NCI-H1694 treated with DMSO at 0.1 percent for 48 hours (cell line): ENCODE measurements at regions not wholly inside any gene's neighbourhood (a gene's known extent, or its start where the extent isn't known, plus 50 kb on each side); places are given as distances from the start of the nearest gene placed in this dataset.

ENCODE experiments used
- DNase-seq: peaks from one replicate; lab custom pipeline; 2025; lab: John Stamatoyannopoulos, UW

DNA sequence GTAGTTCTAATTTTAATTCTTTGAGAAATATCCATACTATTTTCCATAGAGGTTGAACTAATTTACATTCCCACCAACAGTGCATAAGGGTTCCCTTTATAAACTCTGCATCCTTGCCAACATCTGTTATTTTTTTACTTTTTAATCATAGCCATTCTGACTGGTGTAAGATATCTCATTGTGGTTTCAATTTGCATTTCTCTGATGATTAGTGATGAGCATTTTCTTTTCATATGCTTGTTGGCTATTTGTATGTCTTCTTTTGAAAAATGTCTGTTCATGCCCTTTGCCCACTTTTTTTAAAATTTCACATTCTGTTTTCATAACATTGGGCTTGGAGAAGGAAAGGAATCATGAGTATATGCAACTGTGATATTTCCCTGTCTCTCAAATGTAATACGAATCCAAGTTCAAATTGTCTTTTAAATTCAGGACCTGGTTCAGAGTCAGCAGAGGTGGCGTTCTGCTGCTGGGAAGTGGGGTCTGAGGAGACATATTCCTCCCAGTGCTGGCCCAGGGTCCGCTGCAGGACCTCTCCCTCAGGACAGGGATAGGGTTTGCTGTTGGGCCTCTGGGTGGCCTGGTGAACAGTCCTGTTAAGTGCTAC is 81.2 kb upstream of the ETV6 start:
- DNase-seq: no peak

DNA sequence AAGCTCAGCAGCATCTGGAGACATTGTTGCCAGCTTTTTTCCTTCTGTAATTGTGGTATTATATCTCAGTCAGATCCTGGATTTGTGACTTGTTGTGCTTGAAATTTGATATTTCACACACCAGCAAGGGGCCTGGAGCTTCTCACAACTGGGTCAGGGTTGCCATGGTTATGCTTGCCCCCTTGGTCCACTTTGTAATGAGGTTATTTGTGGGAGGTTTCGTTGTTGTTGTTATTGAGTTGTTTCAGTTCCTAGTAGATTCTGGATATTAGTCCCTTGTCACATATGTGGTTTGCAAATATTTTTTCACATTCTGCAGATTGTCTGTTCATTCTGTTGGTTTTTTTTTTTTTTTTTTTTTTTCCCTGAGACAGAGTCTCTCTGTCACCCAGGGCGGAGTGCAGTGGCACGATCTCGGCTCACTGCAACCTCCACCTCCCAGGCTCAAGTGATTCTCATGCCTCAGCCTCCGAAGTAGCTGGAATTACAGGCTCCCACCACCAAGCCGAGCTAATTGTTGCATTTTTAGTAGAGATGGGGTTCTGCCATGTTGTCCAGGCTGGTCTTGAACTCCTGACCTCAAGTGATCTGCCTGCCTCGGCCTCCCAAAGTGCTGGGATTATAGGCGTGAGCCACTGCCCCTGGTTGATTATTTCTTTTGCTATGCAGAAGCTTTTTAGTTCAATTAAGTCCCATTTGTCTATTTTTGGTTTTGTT is 80.6 kb upstream of the ETV6 start:
- DNase-seq: no peak

DNA sequence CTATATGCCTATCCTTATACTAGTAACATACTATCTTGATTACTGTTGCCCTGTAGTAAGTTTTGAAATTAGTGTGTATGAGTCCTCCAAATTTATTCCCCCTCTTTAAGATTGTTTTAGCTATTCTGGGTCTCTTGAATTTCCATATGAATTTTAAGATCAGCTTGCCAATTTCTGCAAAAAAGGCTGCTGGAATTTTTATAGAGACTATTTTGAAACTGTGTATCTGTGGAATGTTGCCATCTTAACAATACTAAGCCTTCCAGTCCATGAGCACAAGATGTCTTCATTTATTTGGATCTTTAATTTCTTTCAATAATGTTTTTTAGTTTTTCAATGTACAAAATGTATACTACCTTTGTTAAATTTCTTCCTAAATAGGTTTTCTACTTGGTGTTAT is 79.8 kb upstream of the ETV6 start:
- DNase-seq: no peak

DNA sequence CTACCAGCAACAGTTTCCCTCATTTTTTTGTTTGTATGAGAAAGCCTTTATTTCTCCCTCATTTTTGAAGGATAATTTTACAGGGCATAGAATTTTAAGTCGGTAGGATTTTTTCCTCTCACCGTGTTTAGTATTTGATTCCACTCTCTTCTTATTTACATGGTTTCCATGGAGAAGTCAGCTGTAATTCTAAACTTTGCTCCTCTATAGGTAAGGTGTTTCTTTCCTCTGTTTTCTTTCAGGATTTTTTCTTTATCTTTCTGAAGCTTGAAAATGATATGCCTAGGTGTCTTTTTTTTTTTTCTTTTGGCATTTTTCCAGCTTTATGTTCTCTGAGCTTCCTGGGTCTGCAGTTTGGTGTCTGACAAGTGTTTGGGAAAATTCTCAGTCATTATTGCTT is 75.6 kb upstream of the ETV6 start:
- DNase-seq: no peak

DNA sequence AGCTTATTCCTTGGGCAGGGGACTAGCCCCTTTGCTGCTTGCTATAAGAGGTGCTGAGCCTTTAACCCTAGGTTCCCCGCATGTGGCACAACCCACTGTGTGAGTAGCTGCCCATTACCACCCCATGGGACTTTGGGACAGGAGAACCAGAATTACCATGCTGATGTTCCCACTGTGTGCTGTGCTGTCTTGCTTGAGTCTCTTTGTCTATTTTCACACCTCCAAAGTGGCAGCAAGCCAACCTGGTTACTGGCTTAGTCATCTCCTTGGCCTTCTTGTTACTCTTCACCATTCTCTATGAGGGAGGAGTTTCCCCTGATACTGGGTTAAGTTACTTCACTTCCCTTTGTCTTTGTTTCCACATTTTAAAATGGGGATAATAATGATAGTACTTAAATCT is 73.4 kb upstream of the ETV6 start:
- no peak for DNase-seq

DNA sequence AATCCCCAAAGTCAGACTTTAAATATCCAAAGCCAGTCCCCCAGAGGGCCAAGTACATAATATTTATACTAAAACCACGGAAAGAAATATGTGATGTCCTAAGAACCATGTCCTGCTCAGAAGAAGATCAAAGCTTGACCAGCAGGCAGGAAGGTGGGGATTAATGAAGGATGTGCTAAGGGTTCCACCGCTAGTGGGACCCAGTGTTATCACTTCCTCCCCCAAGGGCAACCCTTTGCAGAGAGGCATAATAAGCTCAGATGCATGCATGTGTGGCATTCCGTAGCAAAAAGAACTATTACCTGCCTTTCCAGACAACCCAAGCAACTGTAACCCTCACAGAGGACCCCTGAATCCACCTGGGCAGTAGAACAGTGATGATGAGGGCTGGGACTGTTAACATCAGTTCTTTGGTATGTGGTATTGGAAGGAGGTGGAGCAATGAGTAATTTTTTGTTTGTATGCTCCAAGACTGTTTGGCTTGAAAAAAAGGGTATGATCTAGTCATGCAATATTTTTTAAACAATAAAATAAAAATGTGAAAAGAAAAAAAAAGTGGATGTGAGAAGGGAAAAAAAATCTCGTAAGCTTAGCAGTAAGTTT is 71.7 kb upstream of the ETV6 start:
- DNase-seq: no peak

DNA sequence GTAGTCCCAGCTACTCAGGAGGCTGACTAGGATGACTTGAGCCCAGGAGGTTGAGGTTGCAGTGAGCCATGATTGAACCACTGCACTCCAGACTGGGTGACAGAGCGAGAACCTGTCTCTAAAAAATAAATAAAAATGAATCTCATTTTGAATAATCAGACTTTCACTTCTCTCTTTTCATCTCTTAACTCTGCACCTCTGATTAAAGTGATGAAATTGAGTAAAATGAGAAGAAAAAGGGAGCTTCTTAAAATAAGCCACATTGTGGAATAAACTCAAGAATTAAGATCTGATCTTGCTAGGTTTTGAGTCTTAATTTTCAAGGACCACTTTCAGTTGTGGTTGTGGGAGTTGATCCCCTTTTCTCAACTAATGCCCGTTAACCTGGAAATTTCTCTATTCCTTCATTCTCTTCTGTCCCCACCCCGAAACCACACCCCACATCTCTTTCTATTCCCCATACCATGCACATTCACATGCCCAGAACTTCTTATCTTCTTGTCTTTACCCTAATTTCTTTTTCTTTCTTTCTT is 70.9 kb upstream of the ETV6 start:
- no peak for DNase-seq

DNA sequence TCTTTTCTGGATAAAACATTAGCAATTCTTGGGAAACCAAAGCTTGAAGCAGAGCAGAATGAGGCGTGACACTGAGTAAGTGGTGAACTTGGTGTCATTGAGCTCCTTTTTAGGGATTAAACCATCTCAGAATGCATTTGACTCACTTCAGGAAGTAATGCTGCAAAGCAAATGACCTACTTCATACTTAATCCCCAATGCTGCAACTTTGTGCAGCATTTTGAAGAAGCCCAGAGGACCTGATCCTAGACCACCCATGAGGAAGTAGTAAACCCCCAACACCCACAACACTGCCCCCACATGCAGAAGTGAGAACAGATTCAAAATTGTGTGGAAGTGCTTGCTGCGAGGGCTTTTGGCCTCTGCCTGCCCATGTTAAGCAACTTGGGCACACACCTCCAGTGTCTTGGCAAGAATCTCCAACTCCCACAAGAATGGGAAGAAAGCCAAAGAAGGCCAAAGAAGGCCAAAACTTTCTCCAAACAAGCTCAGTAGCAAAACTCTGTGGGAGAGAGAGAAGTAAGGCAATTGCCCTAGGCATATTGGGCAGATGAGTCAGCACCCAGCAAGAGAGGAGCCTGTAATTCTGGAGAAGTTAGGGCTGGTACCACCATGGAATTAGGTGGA is 69.2 kb upstream of the ETV6 start:
- DNase-seq: no peak

DNA sequence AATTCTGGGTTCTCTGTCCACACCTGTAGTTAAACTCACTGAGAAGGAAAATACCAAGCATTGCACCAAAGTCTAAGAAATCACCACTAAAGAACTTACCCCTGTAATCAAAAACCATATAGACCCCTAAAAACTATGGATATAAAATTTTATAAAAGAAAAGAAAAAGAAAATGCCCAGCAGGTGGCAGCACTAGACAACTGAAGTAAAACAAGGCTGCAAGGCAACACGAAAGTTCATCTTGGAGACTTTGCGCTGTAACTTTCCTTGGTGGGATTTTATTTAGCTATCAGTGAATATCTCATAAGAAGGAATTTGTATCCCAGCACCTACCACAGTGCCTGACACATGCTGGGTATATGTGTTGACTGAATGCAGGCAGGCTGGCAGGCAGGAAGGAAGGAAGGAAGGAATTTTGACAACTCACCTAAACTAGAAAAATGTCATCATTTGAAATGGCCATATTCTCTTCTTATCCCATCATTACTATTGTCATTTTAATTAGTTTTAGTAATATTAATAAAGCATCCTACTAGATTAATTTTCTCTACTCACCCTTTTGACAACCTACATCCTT is 68.2 kb upstream of the ETV6 start:
- peak; percentile 84 for DNase-seq

DNA sequence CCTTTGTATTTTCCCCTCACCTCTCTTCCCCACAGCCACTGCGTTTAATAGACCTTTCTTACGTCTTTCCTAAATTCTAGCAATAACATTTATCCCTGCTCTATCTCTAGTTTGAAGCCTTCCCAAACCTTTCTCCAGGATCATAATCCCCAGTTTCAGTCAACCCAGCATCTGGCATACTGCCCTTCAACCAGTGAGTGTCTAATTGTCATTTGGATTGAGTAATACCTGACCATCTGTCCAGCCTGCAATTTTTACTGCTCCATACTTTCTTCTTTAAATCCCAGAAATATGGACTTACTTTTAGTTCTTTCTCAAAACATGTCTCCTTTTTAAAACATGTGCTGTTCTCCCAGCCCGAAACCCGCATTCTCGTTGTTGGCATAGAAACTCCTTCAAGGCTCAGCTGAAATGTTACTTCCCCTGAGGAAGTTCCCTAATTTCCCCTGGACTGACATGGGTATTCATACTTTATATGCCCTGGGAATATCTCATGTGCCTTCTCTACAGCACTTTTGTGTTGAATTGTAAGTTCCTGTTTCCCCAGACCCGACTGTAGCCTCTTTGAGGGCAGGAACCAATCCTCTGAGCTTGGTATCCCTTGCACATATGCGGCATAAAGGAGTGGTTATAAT is 65.1 kb upstream of the ETV6 start:
- DNase-seq: peak; percentile 71

DNA sequence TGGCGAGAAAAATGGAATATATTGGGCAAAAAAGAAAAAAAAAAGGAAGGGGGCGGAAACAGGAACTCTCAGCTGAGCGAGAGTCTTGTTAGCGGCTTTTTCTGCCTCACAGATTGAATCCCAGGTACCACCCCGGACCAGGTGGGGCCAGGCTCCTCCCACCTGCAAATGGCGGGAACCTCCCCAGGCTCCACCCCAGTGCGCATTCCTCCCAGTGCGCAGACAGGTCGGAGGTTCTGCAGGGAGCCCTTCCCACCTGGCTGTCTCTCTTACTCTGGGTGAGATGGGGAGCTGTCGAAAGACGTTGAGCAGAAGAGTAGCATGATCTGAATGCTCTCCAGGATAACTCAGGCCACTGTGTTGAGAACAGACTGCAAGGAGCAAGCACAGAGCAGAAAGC is 57.0 kb upstream of the ETV6 start:
- no peak for DNase-seq

DNA sequence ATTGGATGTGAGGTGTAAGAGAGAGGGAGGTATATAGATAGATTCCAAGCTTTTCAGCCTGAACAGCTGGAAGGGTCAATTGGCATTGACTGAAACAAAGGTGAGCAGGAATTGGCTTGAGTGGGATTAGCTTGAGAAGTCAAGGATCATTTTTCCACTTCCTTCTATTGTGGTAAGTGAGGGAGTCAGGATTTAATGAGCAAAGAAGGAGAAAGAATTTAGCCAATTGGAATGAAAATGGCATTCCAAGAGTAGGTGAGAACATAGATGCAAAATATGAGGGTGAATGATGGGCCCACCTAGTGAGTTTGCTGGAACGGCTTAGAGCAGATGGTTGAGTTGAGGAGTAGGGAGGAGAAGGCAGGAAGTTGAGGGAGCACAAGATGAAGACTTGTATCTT is 56.5 kb upstream of the ETV6 start:
- DNase-seq: no peak

DNA sequence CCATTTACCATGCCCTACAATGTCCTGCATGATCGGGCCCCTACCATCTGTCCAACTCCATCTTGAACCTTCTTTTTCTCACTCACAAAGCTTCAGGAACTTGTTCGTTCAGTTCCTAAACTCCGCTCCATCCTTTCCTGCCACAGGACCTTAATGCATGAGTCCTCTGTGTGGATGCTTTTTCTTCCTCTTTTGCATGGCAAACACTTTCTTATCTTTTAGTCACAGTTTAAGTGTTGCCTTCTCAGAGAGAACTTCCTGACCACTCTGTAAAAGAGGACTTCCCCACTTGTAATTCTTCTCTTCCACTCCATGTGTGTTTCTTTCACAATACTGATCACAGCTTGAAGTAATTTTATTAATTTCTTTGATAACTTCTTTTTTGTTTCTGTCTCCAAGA is 54.4 kb upstream of the ETV6 start:
- DNase-seq: no peak

DNA sequence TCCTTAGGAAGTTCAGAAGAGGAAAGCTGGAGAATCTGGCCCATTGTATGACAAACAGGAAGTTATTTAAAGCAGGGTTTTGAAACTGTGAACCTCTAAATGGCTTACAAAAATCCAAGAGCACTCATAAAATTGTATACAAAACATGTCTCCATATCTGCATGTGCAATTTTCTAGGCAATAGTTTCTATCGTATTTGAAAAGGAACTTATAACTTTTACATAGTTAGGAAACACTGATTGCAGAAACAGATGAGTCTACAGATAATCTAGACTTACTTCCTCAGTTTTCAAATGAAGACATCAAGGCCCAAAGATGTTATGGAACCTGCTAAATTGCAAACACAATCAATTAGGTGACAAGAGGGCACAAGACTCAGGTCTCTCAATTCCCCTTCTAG is 53.3 kb upstream of the ETV6 start:
- DNase-seq: no peak

DNA sequence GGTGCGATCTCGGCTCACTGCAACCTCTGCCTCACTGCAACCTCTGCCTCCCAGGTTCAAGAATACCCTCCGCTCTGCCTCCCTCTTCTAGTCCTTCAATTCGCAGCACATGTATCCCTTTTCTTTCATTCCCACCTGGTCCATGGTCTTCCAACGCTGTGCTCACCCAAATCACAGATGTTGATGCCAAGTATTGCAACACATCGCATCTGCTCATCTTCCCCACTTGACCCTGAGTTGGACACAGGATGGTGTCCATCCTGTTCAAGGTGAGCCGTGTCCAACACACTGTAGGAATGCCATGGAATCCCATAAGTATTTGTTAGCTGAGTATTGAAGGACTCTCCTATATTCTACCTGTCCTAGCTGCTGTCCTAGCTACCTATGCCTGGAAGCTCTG is 50.6 kb upstream of the ETV6 start:
- DNase-seq: no peak
